ENCODE measurements at regions not wholly inside any gene's neighbourhood (a gene's known extent, or its start where the extent isn't known, plus 50 kb on each side); places are given as distances from the start of the nearest gene placed in this dataset.

DNA sequence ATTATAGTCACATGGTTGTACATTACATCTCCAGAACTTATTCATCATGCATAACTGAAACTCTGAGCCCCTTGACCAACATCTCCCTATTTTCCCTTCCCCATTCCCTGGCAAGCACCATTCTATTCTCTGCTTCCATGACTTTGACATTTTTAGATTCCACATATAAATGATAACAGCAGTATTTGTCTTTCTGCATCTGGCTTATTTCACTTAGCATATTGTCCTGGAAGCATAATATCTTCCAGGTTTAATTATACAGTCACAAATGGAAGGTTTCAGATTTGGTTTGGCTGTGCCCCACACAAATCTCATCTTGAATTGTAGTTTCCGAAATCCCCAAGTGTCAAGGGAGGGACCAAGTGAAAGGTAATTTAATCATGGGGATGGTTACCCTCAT is 626.9 kb upstream of the PKDCC start:
- H3K9me3 ChIP-seq: no peaks in the 10 kb centered on the region
- no peak for DNase-seq
- ChIA-PET POLR2A (no interaction called here), CTCF (no interaction called here)
- intact Hi-C loops (cut with micrococcal nuclease; ENCODE audit: unreplicated experiment): no loop called here
- peaks cover 7% of the 10 kb centered on the region for H3K27me3 Mint-ChIP-seq (ENCODE audit: insufficient read depth, unreplicated experiment)
- BruUV-seq (replicated peaks): no TSS peak
- H3K4me1 Mint-ChIP-seq (ENCODE audit: low read depth, unreplicated experiment): no peaks in the 10 kb centered on the region
- no peak overlapping the region for H3K4me3 ChIP-seq (ENCODE audit: low read depth, low read length)
- H3K4me3 Mint-ChIP-seq (ENCODE audit: unreplicated experiment): no peak overlapping the region
- no peaks in the 10 kb centered on the region for H3K9me3 Mint-ChIP-seq (ENCODE audit: unreplicated experiment)
- no peaks in the 10 kb centered on the region for H3K4me1 ChIP-seq
- H3K27ac Mint-ChIP-seq (ENCODE audit: unreplicated experiment): no peak overlapping the region
- no peaks in the 10 kb centered on the region for H3K36me3 Mint-ChIP-seq (ENCODE audit: insufficient read depth, unreplicated experiment)
- no peaks in the 10 kb centered on the region for H3K36me3 ChIP-seq (ENCODE audit: control insufficient read depth, insufficient read depth, low read length)
- TF ChIP-seq, protein P1, sequence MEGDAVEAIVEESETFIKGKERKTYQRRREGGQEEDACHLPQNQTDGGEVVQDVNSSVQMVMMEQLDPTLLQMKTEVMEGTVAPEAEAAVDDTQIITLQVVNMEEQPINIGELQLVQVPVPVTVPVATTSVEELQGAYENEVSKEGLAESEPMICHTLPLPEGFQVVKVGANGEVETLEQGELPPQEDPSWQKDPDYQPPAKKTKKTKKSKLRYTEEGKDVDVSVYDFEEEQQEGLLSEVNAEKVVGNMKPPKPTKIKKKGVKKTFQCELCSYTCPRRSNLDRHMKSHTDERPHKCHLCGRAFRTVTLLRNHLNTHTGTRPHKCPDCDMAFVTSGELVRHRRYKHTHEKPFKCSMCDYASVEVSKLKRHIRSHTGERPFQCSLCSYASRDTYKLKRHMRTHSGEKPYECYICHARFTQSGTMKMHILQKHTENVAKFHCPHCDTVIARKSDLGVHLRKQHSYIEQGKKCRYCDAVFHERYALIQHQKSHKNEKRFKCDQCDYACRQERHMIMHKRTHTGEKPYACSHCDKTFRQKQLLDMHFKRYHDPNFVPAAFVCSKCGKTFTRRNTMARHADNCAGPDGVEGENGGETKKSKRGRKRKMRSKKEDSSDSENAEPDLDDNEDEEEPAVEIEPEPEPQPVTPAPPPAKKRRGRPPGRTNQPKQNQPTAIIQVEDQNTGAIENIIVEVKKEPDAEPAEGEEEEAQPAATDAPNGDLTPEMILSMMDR (IDR thresholded peaks at IDR 0.05; ENCODE audit: insufficient read depth in 1 of 2, low read depth in 1 of 2, low read length in 1 of 2, severe bottlenecking in 1 of 2, unreplicated experiment in 1 of 2): no peak
- H3K27me3 ChIP-seq (replicated peaks; ENCODE audit: control insufficient read depth, insufficient read depth, low read length): no peaks in the 10 kb centered on the region

DNA sequence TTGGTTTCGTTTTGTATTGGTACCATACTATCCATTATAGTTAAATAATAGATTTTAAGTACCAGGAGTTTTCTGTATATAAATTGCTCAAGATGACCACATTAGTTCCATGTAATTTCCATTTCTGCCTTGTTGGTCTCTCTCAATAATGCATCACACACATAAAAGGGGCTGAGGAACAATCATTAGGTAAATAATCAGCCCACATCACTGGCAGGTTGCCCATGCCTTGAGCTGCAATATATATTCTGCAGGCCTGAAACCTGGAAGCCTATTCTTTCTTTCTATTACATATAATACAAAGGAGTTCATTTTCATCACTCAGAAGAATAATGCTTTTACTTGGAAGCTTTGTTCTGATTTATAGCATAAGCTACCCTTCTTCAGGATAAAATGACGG is 616.1 kb upstream of the PKDCC start:
- H3K27me3 Mint-ChIP-seq (ENCODE audit: insufficient read depth, unreplicated experiment): peaks cover 4% of the 10 kb centered on the region
- H3K36me3 ChIP-seq (ENCODE audit: control insufficient read depth, insufficient read depth, low read length): no peaks in the 10 kb centered on the region
- TF ChIP-seq, protein P1 (IDR thresholded peaks at IDR 0.05; ENCODE audit: insufficient read depth in 1 of 2, low read depth in 1 of 2, low read length in 1 of 2, severe bottlenecking in 1 of 2, unreplicated experiment in 1 of 2): no peak
- BruUV-seq (replicated peaks): no TSS peak
- H3K9me3 ChIP-seq: no peaks in the 10 kb centered on the region
- no peaks in the 10 kb centered on the region for H3K4me1 ChIP-seq
- no peaks in the 10 kb centered on the region for H3K4me1 Mint-ChIP-seq (ENCODE audit: low read depth, unreplicated experiment)
- POLR2A ChIA-PET: no interaction called here
- no peak for DNase-seq
- no peaks in the 10 kb centered on the region for H3K9me3 Mint-ChIP-seq (ENCODE audit: unreplicated experiment)
- no peak overlapping the region for H3K4me3 Mint-ChIP-seq (ENCODE audit: unreplicated experiment)
- no peak overlapping the region for H3K4me3 ChIP-seq (ENCODE audit: low read depth, low read length)
- CTCF ChIA-PET: no interaction called here
- intact Hi-C loops (cut with micrococcal nuclease; ENCODE audit: unreplicated experiment): no loop called here
- no peaks in the 10 kb centered on the region for H3K27me3 ChIP-seq (replicated peaks; ENCODE audit: control insufficient read depth, insufficient read depth, low read length)
- no peak overlapping the region for H3K27ac Mint-ChIP-seq (ENCODE audit: unreplicated experiment)
- H3K36me3 Mint-ChIP-seq (ENCODE audit: insufficient read depth, unreplicated experiment): no peaks in the 10 kb centered on the region

DNA sequence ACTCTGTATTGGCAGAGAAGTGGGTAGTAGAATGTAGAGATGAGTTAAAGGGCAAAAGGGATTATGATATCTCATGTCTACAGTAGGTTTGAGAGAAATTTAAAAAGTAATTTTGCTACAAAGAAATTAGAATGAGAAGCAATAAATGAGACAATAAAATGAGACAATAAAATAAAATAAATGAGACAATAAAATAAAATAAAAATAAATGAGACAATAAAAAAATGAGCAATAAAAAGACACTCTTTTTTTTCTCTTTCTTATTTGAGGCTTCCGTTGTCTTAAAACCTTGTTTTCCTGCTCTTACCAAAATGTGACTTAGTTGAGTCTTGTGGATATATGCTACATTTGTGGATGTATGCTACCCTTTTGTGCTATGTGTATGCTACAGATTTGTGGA is 615.4 kb upstream of the PKDCC start:
- intact Hi-C loops (cut with micrococcal nuclease; ENCODE audit: unreplicated experiment): no loop called here
- H3K9me3 Mint-ChIP-seq (ENCODE audit: unreplicated experiment): no peaks in the 10 kb centered on the region
- H3K4me1 Mint-ChIP-seq (ENCODE audit: low read depth, unreplicated experiment): no peaks in the 10 kb centered on the region
- Histone ChIP-seq H3K4me3 (ENCODE audit: low read depth, low read length) (no peak overlapping the region), H3K27me3 (replicated peaks; ENCODE audit: control insufficient read depth, insufficient read depth, low read length) (no peaks in the 10 kb centered on the region), H3K4me1 (no peaks in the 10 kb centered on the region), H3K36me3 (ENCODE audit: control insufficient read depth, insufficient read depth, low read length) (no peaks in the 10 kb centered on the region), H3K9me3 (no peaks in the 10 kb centered on the region)
- H3K4me3 Mint-ChIP-seq (ENCODE audit: unreplicated experiment): no peak overlapping the region
- H3K27ac Mint-ChIP-seq (ENCODE audit: unreplicated experiment): no peak overlapping the region
- ChIA-PET POLR2A (no interaction called here), CTCF (no interaction called here)
- peaks cover 4% of the 10 kb centered on the region for H3K27me3 Mint-ChIP-seq (ENCODE audit: insufficient read depth, unreplicated experiment)
- H3K36me3 Mint-ChIP-seq (ENCODE audit: insufficient read depth, unreplicated experiment): no peaks in the 10 kb centered on the region
- TF ChIP-seq, protein P1 (IDR thresholded peaks at IDR 0.05; ENCODE audit: insufficient read depth in 1 of 2, low read depth in 1 of 2, low read length in 1 of 2, severe bottlenecking in 1 of 2, unreplicated experiment in 1 of 2): no peak
- no peak for DNase-seq
- no TSS peak for BruUV-seq (replicated peaks)
